ENCODE measurements at regions not wholly inside any gene's neighbourhood (a gene's known extent, or its start where the extent isn't known, plus 50 kb on each side); places are given as distances from the start of the nearest gene placed in this dataset.
A peak's percentile ranks its signal among the peaks of the same experiment; 100 is the strongest.

- no peak for TF ChIP-seq CTCF (IDR thresholded peaks at IDR 0.05)
Measured at GRCh38 chr15:79373113-79373512, 59.0 kb upstream of the MINAR1 start.

- no peak for TF ChIP-seq CTCF (IDR thresholded peaks at IDR 0.05)
Measured at GRCh38 chr15:79373728-79374127, 58.4 kb upstream of the MINAR1 start.

- TF ChIP-seq CTCF (IDR thresholded peaks at IDR 0.05), result no peak
Measured at GRCh38 chr15:79376383-79376782, 55.8 kb upstream of the MINAR1 start.

- no peak for TF ChIP-seq CTCF (IDR thresholded peaks at IDR 0.05)
Measured at GRCh38 chr15:79378394-79379109, 53.6 kb upstream of the MINAR1 start.

- TF ChIP-seq CTCF (IDR thresholded peaks at IDR 0.05), result peak; percentile 83
Measured at GRCh38 chr15:79380755-79381497, 51.2 kb upstream of the MINAR1 start.

GRCh38 chr15:79381593-79381992 lies 50.5 kb upstream of the MINAR1 start:
- TF ChIP-seq CTCF (IDR thresholded peaks at IDR 0.05), result no peak
